ENCODE measurements at regions not wholly inside any gene's neighbourhood (a gene's known extent, or its start where the extent isn't known, plus 50 kb on each side); places are given as distances from the start of the nearest gene placed in this dataset.

GRCh38 chr2:144833075-144833637 lies 313.2 kb upstream of the ZEB2 start:
- intact Hi-C loops (cut with micrococcal nuclease) = no loop called here
- Mint-ChIP-seq H3K4me3 (no peak overlapping the region), H3K27me3 (no peaks in the 10 kb centered on the region), H3K4me1 (no peaks in the 10 kb centered on the region), H3K27ac (no peak overlapping the region), H3K9me3 (ENCODE audit: insufficient read depth) (no peaks in the 10 kb centered on the region)
- H3K4me1 ChIP-seq (ENCODE audit: control insufficient read depth in 2 of 2, insufficient read depth in 2 of 2, low read length in 2 of 2) = no peaks in the 10 kb centered on the region
- H3K27me3 ChIP-seq (replicated peaks in 1 of 4; ENCODE audit: control extremely low read depth in 1 of 4, control insufficient read depth in 3 of 4, insufficient read depth in 4 of 4, low read length in 3 of 4) = no peaks in the 10 kb centered on the region
- no CpG with 5 or more reads among the region's 1 CpG for WGBS (ENCODE audit: insufficient coverage)
- no peak overlapping the region for H3K4me2 ChIP-seq (replicated peaks; ENCODE audit: low read depth, low read length, poor library complexity, severe bottlenecking)
- no peak overlapping the region for H3K9ac ChIP-seq (ENCODE audit: low read length)
- no peak for ATAC-seq (ENCODE audit: low read depth)
- no peak overlapping the region for H2AFZ ChIP-seq (ENCODE audit: insufficient read depth, low read depth, low read length, poor library complexity, severe bottlenecking)
- POLR2A ChIA-PET = no interaction called here
- no peak for DNase-seq
- no peaks in the 10 kb centered on the region for H3K36me3 ChIP-seq (replicated peaks in 1 of 2; ENCODE audit: control extremely low read depth in 1 of 2, control insufficient read depth in 1 of 2, extremely low read depth in 1 of 2, insufficient read depth in 2 of 2, low read length in 1 of 2)
- H3K4me3 ChIP-seq (ENCODE audit: control extremely low read depth in 1 of 5, extremely low read depth in 1 of 5, insufficient read depth in 1 of 5, low read depth in 2 of 5, low read length in 4 of 5) = no peak overlapping the region
- H4K20me1 ChIP-seq (ENCODE audit: control insufficient read depth, insufficient read depth, low read length, poor library complexity, severe bottlenecking) = no peaks in the 10 kb centered on the region
- H3K79me2 ChIP-seq (ENCODE audit: control insufficient read depth, insufficient read depth, low read length) = no peaks in the 10 kb centered on the region
- CTCF ChIA-PET = no interaction called here
- H3K27ac ChIP-seq (ENCODE audit: low read length in 2 of 2) = no peak overlapping the region
- TF ChIP-seq EZH2 (IDR thresholded peaks at IDR 0.05; ENCODE audit: borderline replicate concordance, insufficient read depth, low read depth, low read length, poor library complexity, severe bottlenecking) = no peak
- TF ChIP-seq CTCF (IDR thresholded peaks at IDR 0.05) = no peak
- H3K9me3 ChIP-seq (ENCODE audit: control extremely low read depth in 1 of 3, control insufficient read depth in 2 of 3, insufficient read depth in 1 of 3, low read length in 2 of 3) = no peaks in the 10 kb centered on the region

GRCh38 chr2:144832048-144832447 lies 312.1 kb upstream of the ZEB2 start:
- 100% methylated on average over 2 of the region's 3 CpGs for WGBS (ENCODE audit: insufficient coverage)
- H4K20me1 ChIP-seq (ENCODE audit: control insufficient read depth, insufficient read depth, low read length, poor library complexity, severe bottlenecking) = no peaks in the 10 kb centered on the region
- no peaks in the 10 kb centered on the region for H3K4me1 Mint-ChIP-seq
- H3K4me3 Mint-ChIP-seq = no peak overlapping the region
- H3K4me3 ChIP-seq (ENCODE audit: control extremely low read depth in 1 of 5, extremely low read depth in 1 of 5, insufficient read depth in 1 of 5, low read depth in 2 of 5, low read length in 4 of 5) = no peak overlapping the region
- H3K79me2 ChIP-seq (ENCODE audit: control insufficient read depth, insufficient read depth, low read length) = no peaks in the 10 kb centered on the region
- no peaks in the 10 kb centered on the region for H3K9me3 Mint-ChIP-seq (ENCODE audit: insufficient read depth)
- H3K27me3 ChIP-seq (replicated peaks in 1 of 4; ENCODE audit: control extremely low read depth in 1 of 4, control insufficient read depth in 3 of 4, insufficient read depth in 4 of 4, low read length in 3 of 4) = no peaks in the 10 kb centered on the region
- TF ChIP-seq EZH2 (IDR thresholded peaks at IDR 0.05; ENCODE audit: borderline replicate concordance, insufficient read depth, low read depth, low read length, poor library complexity, severe bottlenecking) (no peak), CTCF (IDR thresholded peaks at IDR 0.05) (no peak)
- ATAC-seq (ENCODE audit: low read depth) = no peak
- POLR2A ChIA-PET = no interaction called here
- CTCF ChIA-PET = no interaction called here
- no peak overlapping the region for H3K27ac ChIP-seq (ENCODE audit: low read length in 2 of 2)
- H2AFZ ChIP-seq (ENCODE audit: insufficient read depth, low read depth, low read length, poor library complexity, severe bottlenecking) = no peak overlapping the region
- DNase-seq = no peak
- no peaks in the 10 kb centered on the region for H3K27me3 Mint-ChIP-seq
- H3K36me3 ChIP-seq (replicated peaks in 1 of 2; ENCODE audit: control extremely low read depth in 1 of 2, control insufficient read depth in 1 of 2, extremely low read depth in 1 of 2, insufficient read depth in 2 of 2, low read length in 1 of 2) = no peaks in the 10 kb centered on the region
- no peak overlapping the region for H3K4me2 ChIP-seq (replicated peaks; ENCODE audit: low read depth, low read length, poor library complexity, severe bottlenecking)
- no peak overlapping the region for H3K9ac ChIP-seq (ENCODE audit: low read length)
- H3K9me3 ChIP-seq (ENCODE audit: control extremely low read depth in 1 of 3, control insufficient read depth in 2 of 3, insufficient read depth in 1 of 3, low read length in 2 of 3) = no peaks in the 10 kb centered on the region
- intact Hi-C loops (cut with micrococcal nuclease) = no loop called here
- H3K27ac Mint-ChIP-seq = no peak overlapping the region
- H3K4me1 ChIP-seq (ENCODE audit: control insufficient read depth in 2 of 2, insufficient read depth in 2 of 2, low read length in 2 of 2) = no peaks in the 10 kb centered on the region
